Endodermal cell (in vitro differentiated cells): ENCODE measurements at regions not wholly inside any gene's neighbourhood (a gene's known extent, or its start where the extent isn't known, plus 50 kb on each side); places are given as distances from the start of the nearest gene placed in this dataset.
A peak's percentile ranks its signal among the peaks of the same experiment; 100 is the strongest.
"Not testable (repeated sequence)": the region's sequence is repeated elsewhere in the genome, so short reads cannot be mapped to it uniquely, and the experiment has no call there.

ENCODE experiments used
- DNase-seq: peaks from one replicate; pipeline ENCODE4 v3.0.0-alpha.2; 2017
- H3K27ac ChIP-seq: 2 replicates; pipeline ENCODE4 v1.5.1; 2013; ENCODE audit warnings: mild to moderate bottlenecking, low read depth, low read length, moderate library complexity
- H3K27me3 ChIP-seq: 2 replicates; pipeline ENCODE4 v1.6.1; 2013; ENCODE audit warnings: mild to moderate bottlenecking, low read length, moderate library complexity; ENCODE audit not compliant: insufficient read depth, control insufficient read depth, poor library complexity, severe bottlenecking
- H3K36me3 ChIP-seq: 2 replicates; pipeline ENCODE4 v1.7.0; 2013; ENCODE audit warnings: mild to moderate bottlenecking, low read length, moderate library complexity; ENCODE audit not compliant: control insufficient read depth, insufficient read depth
- H3K4me1 ChIP-seq: one replicate; pipeline ENCODE4 v1.7.0; 2013; ENCODE audit warnings: low read length; ENCODE audit not compliant: control insufficient read depth, insufficient read depth
- H3K4me3 ChIP-seq: 2 replicates; pipeline ENCODE4 v1.5.1; 2013; ENCODE audit warnings: mild to moderate bottlenecking, low read length, moderate library complexity
- H3K9ac ChIP-seq: 2 replicates; pipeline ENCODE4 v1.6.1; 2013; ENCODE audit warnings: mild to moderate bottlenecking, low read length, moderate library complexity; ENCODE audit not compliant: poor library complexity, severe bottlenecking; ENCODE audit errors: extremely low read depth
- H3K9me3 ChIP-seq: 2 replicates; pipeline ENCODE4 v1.6.1; 2013; ENCODE audit warnings: mild to moderate bottlenecking, low read length, moderate library complexity; ENCODE audit not compliant: control insufficient read depth
- H3K27ac Mint-ChIP-seq: 2 replicates; pipeline ENCODE4 v1.8.0; 2020; ENCODE audit warnings: mixed read lengths
- H3K27me3 Mint-ChIP-seq: 2 replicates; pipeline ENCODE4 v1.8.0; 2021; ENCODE audit warnings: mild to moderate bottlenecking, mixed read lengths; ENCODE audit not compliant: insufficient read depth
- H3K36me3 Mint-ChIP-seq: 2 replicates; pipeline ENCODE4 v1.8.0; 2020; ENCODE audit warnings: low read depth, mixed read lengths
- H3K4me1 Mint-ChIP-seq: 2 replicates; pipeline ENCODE4 v1.8.0; 2020; ENCODE audit warnings: mixed read lengths
- H3K4me3 Mint-ChIP-seq: 2 replicates; pipeline ENCODE4 v1.8.0; 2020; ENCODE audit warnings: mild to moderate bottlenecking, moderate library complexity, mixed read lengths
- H3K9me3 Mint-ChIP-seq: 2 replicates; pipeline ENCODE4 v1.8.0; 2020; ENCODE audit warnings: mild to moderate bottlenecking, mixed read lengths
- CTCF ChIP-seq: fragments of 200-600 bp; sonication (generic); conservative IDR thresholded peaks from 2 replicates; pipeline ENCODE4 v1.5.0; 2021; ENCODE audit warnings: antibody characterized with exemption, mild to moderate bottlenecking
- WGBS, 2 experiments: methylation state at CpG; one replicate each; pipeline versions ENCODE4 v1.1.5 to v1.1.7; 2013; ENCODE audit warnings: missing lambda C conversion rate in 2 of 2, mixed read lengths in 1 of 2; ENCODE audit not compliant: insufficient coverage in 1 of 2, insufficient read length in 1 of 2; 5-methylcytosine and 5-hydroxymethylcytosine counted together

GRCh38 chr3:181596126-181596525, 115.6 kb upstream of the SOX2 start:
- Histone ChIP-seq H3K4me3 (no peak overlapping the region), H3K27me3 (no peaks in the 10 kb centered on the region), H3K27ac (no peak overlapping the region), H3K36me3 (no peaks in the 10 kb centered on the region), H3K4me1 (no peaks in the 10 kb centered on the region), H3K9ac (no peak overlapping the region), H3K9me3 (no peaks in the 10 kb centered on the region)
- TF ChIP-seq CTCF, result no peak
- H3K36me3 Mint-ChIP-seq, result no peaks in the 10 kb centered on the region
- H3K27ac Mint-ChIP-seq, result peak overlapping the region; percentile 35
- no peak overlapping the region for H3K4me3 Mint-ChIP-seq
- H3K27me3 Mint-ChIP-seq, result no peaks in the 10 kb centered on the region
- H3K9me3 Mint-ChIP-seq, result peaks cover 22% of the 10 kb centered on the region
- no peak for DNase-seq
- H3K4me1 Mint-ChIP-seq, result peaks cover 7% of the 10 kb centered on the region

- not testable (repeated sequence) for H3K27me3 ChIP-seq, H3K4me3 ChIP-seq, H3K27me3 Mint-ChIP-seq, H3K4me3 Mint-ChIP-seq, H3K27ac Mint-ChIP-seq, H3K9me3 ChIP-seq, H3K36me3 ChIP-seq, H3K36me3 Mint-ChIP-seq, H3K4me1 Mint-ChIP-seq, H3K9ac ChIP-seq, H3K27ac ChIP-seq, H3K4me1 ChIP-seq
- H3K9me3 Mint-ChIP-seq, result peaks cover 53% of the 10 kb centered on the region
- DNase-seq, result peak; percentile 57
- 87 to 92% methylated on average over 12 of the region's 12 CpGs for WGBS, 2 experiments
Measured at GRCh38 chr3:181590939-181591338, 120.8 kb upstream of the SOX2 start.

DNA sequence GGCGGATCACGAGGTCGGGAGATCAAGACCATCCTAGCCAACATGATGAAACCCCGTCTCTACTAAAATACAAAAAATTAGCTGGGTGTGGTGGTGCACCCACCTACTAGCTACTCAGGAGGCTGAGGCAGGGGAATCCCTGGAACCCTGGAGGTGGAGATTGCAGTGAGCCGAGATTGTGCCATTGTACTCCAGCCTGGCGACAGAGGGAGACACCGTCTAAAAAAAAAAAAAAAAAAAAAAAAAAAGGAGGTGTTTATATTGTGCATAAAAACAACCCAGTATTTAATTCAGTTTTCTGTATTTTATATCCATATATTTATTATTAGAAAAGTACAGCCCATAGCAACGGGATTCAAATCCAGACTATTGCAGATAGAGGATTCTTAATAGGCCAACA, 129.1 kb upstream of the SOX2 start:
- H3K27me3 ChIP-seq, result no peaks in the 10 kb centered on the region
- H3K27me3 Mint-ChIP-seq, result no peaks in the 10 kb centered on the region
- H3K27ac Mint-ChIP-seq, result no peak overlapping the region
- no peaks in the 10 kb centered on the region for H3K4me1 ChIP-seq
- H3K9me3 ChIP-seq, result no peaks in the 10 kb centered on the region
- no peaks in the 10 kb centered on the region for H3K4me1 Mint-ChIP-seq
- no peak overlapping the region for H3K4me3 ChIP-seq
- H3K9ac ChIP-seq, result no peak overlapping the region
- no peak overlapping the region for H3K4me3 Mint-ChIP-seq
- no peaks in the 10 kb centered on the region for H3K36me3 ChIP-seq
- peaks cover 8% of the 10 kb centered on the region for H3K9me3 Mint-ChIP-seq
- DNase-seq, result no peak
- no peak for TF ChIP-seq CTCF
- 96 to 98% methylated on average over 4 to 7 of the region's 8 CpGs for WGBS, 2 experiments
- no peak overlapping the region for H3K27ac ChIP-seq
- no peaks in the 10 kb centered on the region for H3K36me3 Mint-ChIP-seq

DNA sequence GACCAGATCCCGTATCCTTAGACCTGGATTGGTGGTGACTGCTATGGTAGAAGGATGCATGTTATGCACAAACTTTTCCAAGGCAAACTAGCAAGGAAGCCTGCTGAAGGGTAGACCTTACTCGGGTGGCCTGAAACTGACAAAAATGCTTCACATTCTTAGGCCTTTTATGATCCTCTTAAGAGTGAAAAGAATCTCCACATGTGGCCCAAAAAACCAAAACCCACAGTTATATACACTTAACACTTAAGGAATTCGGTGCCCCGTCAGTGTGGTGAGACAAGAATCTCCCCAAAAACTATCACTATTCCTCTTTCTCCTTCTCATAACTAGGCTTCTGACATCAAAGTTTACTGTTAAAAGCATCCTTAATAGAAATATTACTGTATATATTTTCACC, 130.1 kb upstream of the SOX2 start:
- H3K4me3 Mint-ChIP-seq, result no peak overlapping the region
- 83 to 90% methylated on average over 2 to 4 of the region's 4 CpGs for WGBS, 2 experiments
- Histone ChIP-seq H3K27me3 (no peaks in the 10 kb centered on the region), H3K4me3 (no peak overlapping the region), H3K36me3 (no peaks in the 10 kb centered on the region), H3K4me1 (no peaks in the 10 kb centered on the region), H3K9me3 (no peaks in the 10 kb centered on the region), H3K9ac (no peak overlapping the region), H3K27ac (no peak overlapping the region)
- H3K27me3 Mint-ChIP-seq, result no peaks in the 10 kb centered on the region
- H3K36me3 Mint-ChIP-seq, result no peaks in the 10 kb centered on the region
- TF ChIP-seq CTCF, result no peak
- no peak overlapping the region for H3K27ac Mint-ChIP-seq
- peak; percentile 39 for DNase-seq
- no peaks in the 10 kb centered on the region for H3K4me1 Mint-ChIP-seq
- H3K9me3 Mint-ChIP-seq, result no peaks in the 10 kb centered on the region
